A673 (cell line): ENCODE measurements at regions not wholly inside any gene's neighbourhood (a gene's known extent, or its start where the extent isn't known, plus 50 kb on each side); places are given as distances from the start of the nearest gene placed in this dataset.
A peak's percentile ranks its signal among the peaks of the same experiment; 100 is the strongest.

ENCODE experiments used
- BruUV-seq: library from RNA; stranded (reverse); fragments of 400-500 nt; replicated peaks from 2 replicates; lab custom pipeline; 2021; lab: Mats Ljungman, UMichigan
- CTCF ChIA-PET: fragments of 300-600 bp; sonication (Branson Sonifier 250); formaldehyde crosslinking; loops from one replicate; lab custom pipeline; 2022; ENCODE audit warnings: antibody characterized with exemption; lab: Charles Lee
- POLR2A ChIA-PET: fragments of 300-600 bp; sonication (Branson Sonifier 250); formaldehyde crosslinking; loops from one replicate; lab custom pipeline; 2022; ENCODE audit warnings: antibody characterized with exemption; ENCODE audit not compliant: low non-redundant PET; lab: Charles Lee
- DNase-seq: peaks from one replicate; pipeline ENCODE4 v3.0.0-alpha.2; 2015; ENCODE audit warnings: low spot score
- H3K27ac ChIP-seq: fragments of 200-600 bp; sonication (generic); 2 replicates; pipeline ENCODE4 v1.5.1; 2016; ENCODE audit warnings: mixed run types, low read depth, mild to moderate bottlenecking, mixed read lengths, antibody characterized with exemption, low read length; ENCODE audit not compliant: poor library complexity, severe bottlenecking
- H3K27me3 ChIP-seq: fragments of 200-600 bp; sonication (generic); replicated peaks from 2 replicates; pipeline ENCODE4 v1.6.1; 2017; ENCODE audit warnings: mixed run types, low read depth, mild to moderate bottlenecking, mixed read lengths, antibody characterized with exemption, low read length; ENCODE audit not compliant: insufficient read depth, poor library complexity
- H3K36me3 ChIP-seq: fragments of 200-600 bp; sonication (generic); 2 replicates; pipeline ENCODE4 v1.6.1; 2016; ENCODE audit warnings: mixed run types, mild to moderate bottlenecking, mixed read lengths, antibody characterized with exemption, low read length; ENCODE audit not compliant: insufficient read depth, poor library complexity, severe bottlenecking
- H3K4me1 ChIP-seq: fragments of 200-600 bp; sonication (generic); 2 replicates; pipeline ENCODE4 v1.6.1; 2017; ENCODE audit warnings: mixed run types, mild to moderate bottlenecking, mixed read lengths, antibody characterized with exemption, low read length; ENCODE audit not compliant: insufficient read depth, poor library complexity, severe bottlenecking
- H3K4me3 ChIP-seq: fragments of 200-600 bp; sonication (generic); 2 replicates; pipeline ENCODE4 v1.5.1; 2016; ENCODE audit warnings: low read depth, mixed run types, mild to moderate bottlenecking, mixed read lengths, low read length; ENCODE audit not compliant: poor library complexity, severe bottlenecking
- H3K9me3 ChIP-seq: fragments of 200-600 bp; sonication (generic); 2 replicates; pipeline ENCODE4 v1.6.1; 2016; ENCODE audit warnings: mixed run types, low read depth, mild to moderate bottlenecking, mixed read lengths, antibody characterized with exemption, low read length; ENCODE audit not compliant: poor library complexity, severe bottlenecking
- EZH2 ChIP-seq: fragments of 200-600 bp; sonication (generic); IDR thresholded peaks from 2 replicates; pipeline ENCODE4 v1.6.1; 2017; ENCODE audit warnings: borderline replicate concordance, low read depth, mild to moderate bottlenecking, mixed read lengths, antibody characterized with exemption, low read length; ENCODE audit not compliant: poor library complexity, severe bottlenecking
- intact Hi-C: fragments of 100-400 bp; cut with micrococcal nuclease; formaldehyde crosslinking; loops from one replicate; pipeline ENCODE4 v1.10.0; 2022; ENCODE audit not compliant: unreplicated experiment
- TF ChIP-seq, protein P1 (sequence below): fragments of 300-800, 200-600 bp; sonication (generic); conservative IDR thresholded peaks from 2 replicates; pipeline ENCODE4 v1.5.1; 2017; ENCODE audit warnings: low read depth, mild to moderate bottlenecking, antibody characterized with exemption, low read length, moderate library complexity, mixed read lengths

DNA sequence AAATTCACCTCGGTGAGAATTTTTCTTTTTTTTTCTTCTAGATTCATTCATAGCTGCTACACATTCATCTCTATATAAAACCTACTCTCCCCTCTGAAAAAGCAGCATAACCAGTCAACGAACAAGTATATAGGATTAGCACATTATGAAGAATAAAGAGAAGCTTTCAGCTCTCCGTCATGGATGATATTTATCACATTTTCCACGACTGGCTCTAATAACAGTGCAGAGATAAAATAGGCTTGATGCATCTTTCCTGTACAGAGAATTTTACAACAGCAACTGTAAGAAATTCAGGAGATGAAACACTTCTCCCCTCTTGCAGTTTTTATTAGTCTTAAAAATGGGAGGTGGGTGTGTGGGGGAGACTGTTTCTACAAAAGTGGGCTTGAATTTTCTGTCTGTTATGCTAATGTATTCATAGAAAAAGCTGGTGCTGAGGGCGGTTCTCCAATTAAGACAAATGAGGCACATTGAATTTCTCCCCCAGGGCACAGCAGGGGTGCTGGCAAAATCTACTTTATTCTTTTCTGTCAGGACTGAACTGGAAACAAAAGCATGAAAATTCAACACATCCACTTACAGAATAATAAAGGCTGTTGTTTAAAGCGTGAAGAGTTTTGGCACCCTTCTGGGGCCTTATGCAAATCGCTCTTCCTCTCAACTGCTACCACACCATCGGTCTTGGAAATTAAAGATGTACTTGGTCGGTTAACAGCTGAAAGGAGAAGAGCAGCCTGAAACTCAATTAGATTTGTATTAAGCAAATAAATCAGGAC is 233.9 kb upstream of the ZNF608 start:
- H3K9me3 ChIP-seq = no peaks in the 10 kb centered on the region
- H3K4me3 ChIP-seq = no peak overlapping the region
- no TSS peak for BruUV-seq
- TF ChIP-seq, protein P1, sequence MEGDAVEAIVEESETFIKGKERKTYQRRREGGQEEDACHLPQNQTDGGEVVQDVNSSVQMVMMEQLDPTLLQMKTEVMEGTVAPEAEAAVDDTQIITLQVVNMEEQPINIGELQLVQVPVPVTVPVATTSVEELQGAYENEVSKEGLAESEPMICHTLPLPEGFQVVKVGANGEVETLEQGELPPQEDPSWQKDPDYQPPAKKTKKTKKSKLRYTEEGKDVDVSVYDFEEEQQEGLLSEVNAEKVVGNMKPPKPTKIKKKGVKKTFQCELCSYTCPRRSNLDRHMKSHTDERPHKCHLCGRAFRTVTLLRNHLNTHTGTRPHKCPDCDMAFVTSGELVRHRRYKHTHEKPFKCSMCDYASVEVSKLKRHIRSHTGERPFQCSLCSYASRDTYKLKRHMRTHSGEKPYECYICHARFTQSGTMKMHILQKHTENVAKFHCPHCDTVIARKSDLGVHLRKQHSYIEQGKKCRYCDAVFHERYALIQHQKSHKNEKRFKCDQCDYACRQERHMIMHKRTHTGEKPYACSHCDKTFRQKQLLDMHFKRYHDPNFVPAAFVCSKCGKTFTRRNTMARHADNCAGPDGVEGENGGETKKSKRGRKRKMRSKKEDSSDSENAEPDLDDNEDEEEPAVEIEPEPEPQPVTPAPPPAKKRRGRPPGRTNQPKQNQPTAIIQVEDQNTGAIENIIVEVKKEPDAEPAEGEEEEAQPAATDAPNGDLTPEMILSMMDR = no peak
- POLR2A ChIA-PET = no interaction called here
- peaks cover 21% of the 10 kb centered on the region for H3K4me1 ChIP-seq
- CTCF ChIA-PET = no interaction called here
- intact Hi-C loops = no loop called here
- H3K27ac ChIP-seq = no peak overlapping the region
- H3K36me3 ChIP-seq = no peaks in the 10 kb centered on the region
- DNase-seq = peak; percentile 94
- peaks cover 55% of the 10 kb centered on the region for H3K27me3 ChIP-seq

DNA sequence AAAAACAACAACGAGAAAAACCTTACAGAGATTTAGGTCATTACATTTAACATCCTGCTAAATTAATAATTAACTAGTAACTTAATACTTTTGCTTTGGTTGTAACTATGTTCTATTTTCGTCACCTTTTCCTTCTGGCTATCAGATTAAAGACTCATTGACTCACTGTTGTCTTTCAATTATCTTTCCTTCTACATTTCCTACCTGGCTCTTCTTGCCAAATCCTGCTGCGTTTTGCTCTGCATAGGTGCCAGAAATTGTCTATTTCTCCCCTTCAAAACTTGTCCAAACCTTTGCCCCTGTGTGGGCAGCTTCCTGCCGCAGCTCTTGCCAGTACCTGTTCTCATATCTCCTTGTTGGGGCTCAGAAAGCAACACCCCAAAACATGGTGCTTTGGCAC is 235.5 kb upstream of the ZNF608 start:
- H3K4me3 ChIP-seq = no peak overlapping the region
- peaks cover 21% of the 10 kb centered on the region for H3K4me1 ChIP-seq
- H3K9me3 ChIP-seq = no peaks in the 10 kb centered on the region
- no peak overlapping the region for H3K27ac ChIP-seq
- peaks cover 58% of the 10 kb centered on the region for H3K27me3 ChIP-seq
- BruUV-seq = no TSS peak
- intact Hi-C loops = no loop called here
- no peak for DNase-seq
- TF ChIP-seq, protein P1 = no peak
- no peak for TF ChIP-seq EZH2
- POLR2A ChIA-PET = no interaction called here
- H3K36me3 ChIP-seq = no peaks in the 10 kb centered on the region
- CTCF ChIA-PET = no interaction called here

DNA sequence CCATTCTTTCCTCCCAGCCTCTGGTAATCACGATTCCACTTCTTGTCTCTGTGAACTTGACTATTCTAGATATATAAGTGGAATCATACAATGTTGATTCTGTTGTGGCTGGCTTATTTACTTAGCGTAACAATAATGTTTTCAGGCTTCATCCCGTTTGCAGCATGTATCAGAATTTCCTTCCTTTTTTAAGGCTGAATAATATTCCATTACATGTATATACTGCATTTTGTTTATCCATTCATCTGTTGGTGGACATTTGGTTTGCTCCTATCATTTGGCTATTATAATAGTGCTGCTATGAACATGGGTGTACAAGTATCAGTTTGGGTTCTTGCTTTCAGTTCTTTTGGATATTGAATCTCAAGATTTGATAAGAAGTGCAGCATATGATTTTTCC is 239.7 kb upstream of the ZNF608 start:
- intact Hi-C loops = no loop called here
- H3K4me3 ChIP-seq = no peak overlapping the region
- H3K9me3 ChIP-seq = no peaks in the 10 kb centered on the region
- CTCF ChIA-PET = no interaction called here
- TF ChIP-seq EZH2 = no peak
- TF ChIP-seq, protein P1 = no peak
- H3K27me3 ChIP-seq = peaks cover 44% of the 10 kb centered on the region
- POLR2A ChIA-PET = no interaction called here
- peaks cover 3% of the 10 kb centered on the region for H3K4me1 ChIP-seq
- no peak overlapping the region for H3K27ac ChIP-seq
- no peaks in the 10 kb centered on the region for H3K36me3 ChIP-seq
- DNase-seq = no peak
- BruUV-seq = no TSS peak
